PC-3 (cell line): ENCODE measurements at regions not wholly inside any gene's neighbourhood (a gene's known extent, or its start where the extent isn't known, plus 50 kb on each side); places are given as distances from the start of the nearest gene placed in this dataset.

Source experiments
- ATAC-seq: fragments of 200-7000 bp; cut with Tn5 transposase; 2 replicates; pipeline ENCODE4 v1.9.1; 2020; ENCODE audit warnings: mild to moderate bottlenecking, moderate library complexity
- BruUV-seq: library from RNA; stranded (reverse); fragments of 400-500 nt; replicated peaks from 2 replicates; lab custom pipeline; 2021; lab: Mats Ljungman, UMichigan
- CTCF ChIA-PET: fragments of 300-600 bp; sonication (Branson Sonifier 250); formaldehyde crosslinking; loops from one replicate; lab custom pipeline; 2022; ENCODE audit warnings: antibody characterized with exemption; lab: Charles Lee
- POLR2A ChIA-PET: fragments of 300-600 bp; sonication (Branson Sonifier 250); formaldehyde crosslinking; loops from one replicate; lab custom pipeline; 2022; ENCODE audit warnings: antibody characterized with exemption; ENCODE audit not compliant: unreplicated experiment; lab: Charles Lee
- DNase-seq: peaks from one replicate; pipeline ENCODE4 v3.0.0-alpha.2; 2015
- H2AFZ ChIP-seq: fragments of 300-600 bp; sonication (generic); 2 replicates; pipeline ENCODE4 v1.6.0; 2016; ENCODE audit warnings: antibody characterized with exemption, low read length
- H3F3A ChIP-seq: fragments of 300-600 bp; sonication (generic); one replicate; pipeline ENCODE4 v1.6.0; 2017; ENCODE audit warnings: antibody characterized with exemption, low read length, control low read depth, mild to moderate bottlenecking; ENCODE audit not compliant: unreplicated experiment
- H3K27ac ChIP-seq: fragments of 300-600 bp; sonication (generic); 2 replicates; pipeline ENCODE4 v1.5.1; 2016; ENCODE audit warnings: mild to moderate bottlenecking, low read length
- H3K27me3 ChIP-seq: fragments of 300-600 bp; sonication (generic); 2 replicates; pipeline ENCODE4 v1.6.1; 2016; ENCODE audit warnings: low read length, mixed read lengths
- H3K36me3 ChIP-seq: fragments of 300-600 bp; sonication (generic); 2 replicates; pipeline ENCODE4 v1.6.1; 2016; ENCODE audit warnings: low read depth, mixed run types, low read length, mixed read lengths
- H3K4me1 ChIP-seq: fragments of 300-600 bp; sonication (generic); 2 replicates; pipeline ENCODE4 v1.5.1; 2016; ENCODE audit warnings: low read length; ENCODE audit not compliant: insufficient read depth
- H3K4me2 ChIP-seq: fragments of 300-600 bp; sonication (generic); 2 replicates; pipeline ENCODE4 v1.6.0; 2016; ENCODE audit warnings: low read length
- H3K4me3 ChIP-seq: fragments of 300-600 bp; sonication (generic); 2 replicates; pipeline ENCODE4 v1.5.1; 2016; ENCODE audit warnings: mild to moderate bottlenecking, low read length, mixed read lengths
- H3K79me2 ChIP-seq: fragments of 300-600 bp; sonication (generic); 2 replicates; pipeline ENCODE4 v1.6.1; 2017; ENCODE audit warnings: low read length, mixed read lengths
- H3K9ac ChIP-seq: fragments of 300-600 bp; sonication (generic); 2 replicates; pipeline ENCODE4 v1.6.0; 2016; ENCODE audit warnings: mild to moderate bottlenecking, low read length
- H3K9me2 ChIP-seq: fragments of 300-600 bp; sonication (generic); replicated peaks from 2 replicates; pipeline ENCODE4 v1.6.1; 2016; ENCODE audit warnings: mixed run types, low read length, mixed read lengths
- H3K9me3 ChIP-seq: fragments of 300-600 bp; sonication (generic); 2 replicates; pipeline ENCODE4 v1.6.1; 2016; ENCODE audit warnings: low read length, mixed read lengths
- H4K20me1 ChIP-seq: fragments of 300-600 bp; sonication (generic); 2 replicates; pipeline ENCODE4 v1.6.1; 2016; ENCODE audit warnings: low read length, mixed read lengths
- EZH2 ChIP-seq: fragments of 300-600 bp; sonication (generic); IDR thresholded peaks from one replicate; pipeline ENCODE4 v1.6.1; 2017; ENCODE audit warnings: antibody characterized with exemption, mild to moderate bottlenecking, low read length; ENCODE audit not compliant: unreplicated experiment
- EZH2phosphoT487 ChIP-seq: fragments of 300-600 bp; sonication (generic); IDR thresholded peaks from 2 replicates; pipeline ENCODE4 v1.6.1; 2018; ENCODE audit warnings: mild to moderate bottlenecking, antibody characterized with exemption, low read length, borderline replicate concordance
- intact Hi-C: fragments of 100-400 bp; cut with micrococcal nuclease; formaldehyde crosslinking; loops from 2 replicates; pipeline ENCODE4 v1.9.0; 2023
- TF ChIP-seq, protein P1 (sequence below): fragments of 300-600 bp; sonication (generic); conservative IDR thresholded peaks from 2 replicates; pipeline ENCODE4 v1.5.1; 2017; ENCODE audit warnings: antibody characterized with exemption, low read depth, mild to moderate bottlenecking, low read length

DNA sequence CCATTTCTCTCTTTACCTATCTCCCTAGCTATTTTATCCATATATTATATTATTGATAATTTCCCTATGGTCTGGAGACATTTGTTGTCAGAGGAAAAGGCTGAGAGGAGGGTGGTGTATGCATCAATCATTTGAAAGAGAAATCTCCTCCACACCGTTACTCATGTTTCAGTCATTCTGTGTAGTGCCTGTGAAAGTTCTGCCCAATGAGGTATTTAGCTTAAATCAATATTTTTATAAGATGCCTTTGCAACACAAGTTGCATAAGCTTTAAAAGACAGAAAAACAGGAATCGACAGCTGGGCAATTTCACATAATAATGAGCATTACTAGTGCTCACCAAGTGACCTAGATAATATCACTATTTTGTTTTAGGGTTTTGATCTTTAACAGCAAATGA, 363.7 kb upstream of the FSIP2 start:
- no peaks in the 10 kb centered on the region for H3K79me2 ChIP-seq
- no peak overlapping the region for H3K27ac ChIP-seq
- no TSS peak for BruUV-seq
- H3K9ac ChIP-seq: no peak overlapping the region
- no peak overlapping the region for H3K4me2 ChIP-seq
- ChIA-PET POLR2A (interaction anchor here (0.6 kb wide), 1 partner anchor 437 kb away, joined by 4 read pairs; no protein-coding TSS in a partner anchor), CTCF (no interaction called here)
- no peaks in the 10 kb centered on the region for H3F3A ChIP-seq
- TF ChIP-seq, protein P1, sequence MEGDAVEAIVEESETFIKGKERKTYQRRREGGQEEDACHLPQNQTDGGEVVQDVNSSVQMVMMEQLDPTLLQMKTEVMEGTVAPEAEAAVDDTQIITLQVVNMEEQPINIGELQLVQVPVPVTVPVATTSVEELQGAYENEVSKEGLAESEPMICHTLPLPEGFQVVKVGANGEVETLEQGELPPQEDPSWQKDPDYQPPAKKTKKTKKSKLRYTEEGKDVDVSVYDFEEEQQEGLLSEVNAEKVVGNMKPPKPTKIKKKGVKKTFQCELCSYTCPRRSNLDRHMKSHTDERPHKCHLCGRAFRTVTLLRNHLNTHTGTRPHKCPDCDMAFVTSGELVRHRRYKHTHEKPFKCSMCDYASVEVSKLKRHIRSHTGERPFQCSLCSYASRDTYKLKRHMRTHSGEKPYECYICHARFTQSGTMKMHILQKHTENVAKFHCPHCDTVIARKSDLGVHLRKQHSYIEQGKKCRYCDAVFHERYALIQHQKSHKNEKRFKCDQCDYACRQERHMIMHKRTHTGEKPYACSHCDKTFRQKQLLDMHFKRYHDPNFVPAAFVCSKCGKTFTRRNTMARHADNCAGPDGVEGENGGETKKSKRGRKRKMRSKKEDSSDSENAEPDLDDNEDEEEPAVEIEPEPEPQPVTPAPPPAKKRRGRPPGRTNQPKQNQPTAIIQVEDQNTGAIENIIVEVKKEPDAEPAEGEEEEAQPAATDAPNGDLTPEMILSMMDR: no peak
- no peak for TF ChIP-seq EZH2
- no peak for TF ChIP-seq EZH2phosphoT487
- H3K4me1 ChIP-seq: no peaks in the 10 kb centered on the region
- no peaks in the 10 kb centered on the region for H3K9me3 ChIP-seq
- H4K20me1 ChIP-seq: no peaks in the 10 kb centered on the region
- no peaks in the 10 kb centered on the region for H3K36me3 ChIP-seq
- H3K4me3 ChIP-seq: no peak overlapping the region
- no peaks in the 10 kb centered on the region for H3K9me2 ChIP-seq
- no peak overlapping the region for H2AFZ ChIP-seq
- intact Hi-C loops: no loop called here
- ATAC-seq: peak; percentile 64
- peak; percentile 37 for DNase-seq
- H3K27me3 ChIP-seq: no peaks in the 10 kb centered on the region

DNA sequence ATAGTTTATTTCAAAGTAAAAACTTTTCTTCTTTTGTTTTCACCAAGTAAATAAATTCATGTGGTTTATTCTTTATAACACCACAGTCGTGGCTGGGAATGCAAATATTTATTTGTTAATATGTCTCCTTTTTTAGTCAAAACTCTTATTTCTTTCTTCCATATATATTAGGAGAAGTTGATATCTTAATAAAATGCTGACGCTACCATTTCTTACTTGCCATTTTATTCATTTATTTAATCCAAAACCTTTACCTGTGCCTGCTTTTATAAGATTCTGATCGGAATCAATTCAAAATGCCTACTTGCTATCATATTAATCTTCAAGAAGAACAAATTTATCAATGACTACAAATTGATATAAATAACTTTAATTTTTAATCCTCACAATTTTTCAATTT, 362.9 kb upstream of the FSIP2 start:
- no peak for DNase-seq
- TF ChIP-seq EZH2 (no peak), EZH2phosphoT487 (no peak)
- TF ChIP-seq, protein P1: no peak
- Histone ChIP-seq H3K4me1 (no peaks in the 10 kb centered on the region), H3K4me3 (no peak overlapping the region), H4K20me1 (no peaks in the 10 kb centered on the region), H3K27ac (no peak overlapping the region), H3K9ac (no peak overlapping the region), H3K9me3 (no peaks in the 10 kb centered on the region), H2AFZ (no peak overlapping the region), H3F3A (no peaks in the 10 kb centered on the region), H3K4me2 (no peak overlapping the region), H3K79me2 (no peaks in the 10 kb centered on the region), H3K36me3 (no peaks in the 10 kb centered on the region), H3K9me2 (no peaks in the 10 kb centered on the region), H3K27me3 (no peaks in the 10 kb centered on the region)
- ATAC-seq: no peak
- intact Hi-C loops: no loop called here
- CTCF ChIA-PET: no interaction called here
- POLR2A ChIA-PET: no interaction called here
- no TSS peak for BruUV-seq

- H3K79me2 ChIP-seq: no peaks in the 10 kb centered on the region
- H3K9me3 ChIP-seq: no peaks in the 10 kb centered on the region
- ATAC-seq (no peak), DNase-seq (no peak)
- intact Hi-C loops: no loop called here
- POLR2A ChIA-PET: no interaction called here
- H3F3A ChIP-seq: no peaks in the 10 kb centered on the region
- no peaks in the 10 kb centered on the region for H3K4me1 ChIP-seq
- no TSS peak for BruUV-seq
- no peak overlapping the region for H3K4me3 ChIP-seq
- no peaks in the 10 kb centered on the region for H3K36me3 ChIP-seq
- TF ChIP-seq EZH2phosphoT487: no peak
- TF ChIP-seq, protein P1: no peak
- no peak for TF ChIP-seq EZH2
- no peak overlapping the region for H3K27ac ChIP-seq
- no peaks in the 10 kb centered on the region for H3K27me3 ChIP-seq
- H2AFZ ChIP-seq: peak overlapping the region; percentile 34; the same call in 1 of the 2 replicates
- no peaks in the 10 kb centered on the region for H3K9me2 ChIP-seq
- H3K4me2 ChIP-seq: no peak overlapping the region
- CTCF ChIA-PET: no interaction called here
- H3K9ac ChIP-seq: no peak overlapping the region
- no peaks in the 10 kb centered on the region for H4K20me1 ChIP-seq
Measured at GRCh38 chr2:185381631-185382030, 357.0 kb upstream of the FSIP2 start.
